ENCODE measurements at regions not wholly inside any gene's neighbourhood (a gene's known extent, or its start where the extent isn't known, plus 50 kb on each side); places are given as distances from the start of the nearest gene placed in this dataset.
A peak's percentile ranks its signal among the peaks of the same experiment; 100 is the strongest.

DNA sequence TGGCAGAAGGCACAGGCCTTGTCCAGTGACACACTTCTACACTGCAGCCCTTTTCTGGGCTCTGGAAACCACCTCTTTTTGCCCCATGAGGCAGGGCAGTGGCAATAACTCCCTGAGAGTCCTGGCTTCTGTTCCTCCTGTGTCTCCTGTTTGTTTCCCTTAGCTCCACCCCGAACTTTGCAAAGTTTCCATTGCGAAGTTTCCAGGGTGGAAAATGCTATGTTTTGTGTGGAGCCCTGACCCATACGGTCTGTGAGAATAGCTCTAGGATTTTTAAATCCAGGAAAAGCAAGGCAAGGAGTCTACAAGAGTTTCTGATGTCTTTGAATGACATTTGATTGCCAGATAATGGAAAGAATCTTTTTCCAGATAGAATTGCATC lies 92.2 kb upstream of the AKR1E2 start:
- intact Hi-C loops (cut with DNase I), result no loop called here
- ATAC-seq, result no peak

GRCh38 chr10:4733150-4733842 lies 92.7 kb upstream of the AKR1E2 start:
- Histone ChIP-seq H3K4me1 (no peaks in the 10 kb centered on the region), H3K36me3 (no peaks in the 10 kb centered on the region), H3K27me3 (ENCODE audit: low read depth) (no peaks in the 10 kb centered on the region), H3K4me3 (no peak overlapping the region), H3K27ac (no peak overlapping the region), H3K9me3 (no peaks in the 10 kb centered on the region)
- intact Hi-C loops (cut with DNase I), result no loop called here
- TF ChIP-seq, protein P1, sequence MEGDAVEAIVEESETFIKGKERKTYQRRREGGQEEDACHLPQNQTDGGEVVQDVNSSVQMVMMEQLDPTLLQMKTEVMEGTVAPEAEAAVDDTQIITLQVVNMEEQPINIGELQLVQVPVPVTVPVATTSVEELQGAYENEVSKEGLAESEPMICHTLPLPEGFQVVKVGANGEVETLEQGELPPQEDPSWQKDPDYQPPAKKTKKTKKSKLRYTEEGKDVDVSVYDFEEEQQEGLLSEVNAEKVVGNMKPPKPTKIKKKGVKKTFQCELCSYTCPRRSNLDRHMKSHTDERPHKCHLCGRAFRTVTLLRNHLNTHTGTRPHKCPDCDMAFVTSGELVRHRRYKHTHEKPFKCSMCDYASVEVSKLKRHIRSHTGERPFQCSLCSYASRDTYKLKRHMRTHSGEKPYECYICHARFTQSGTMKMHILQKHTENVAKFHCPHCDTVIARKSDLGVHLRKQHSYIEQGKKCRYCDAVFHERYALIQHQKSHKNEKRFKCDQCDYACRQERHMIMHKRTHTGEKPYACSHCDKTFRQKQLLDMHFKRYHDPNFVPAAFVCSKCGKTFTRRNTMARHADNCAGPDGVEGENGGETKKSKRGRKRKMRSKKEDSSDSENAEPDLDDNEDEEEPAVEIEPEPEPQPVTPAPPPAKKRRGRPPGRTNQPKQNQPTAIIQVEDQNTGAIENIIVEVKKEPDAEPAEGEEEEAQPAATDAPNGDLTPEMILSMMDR (IDR thresholded peaks at IDR 0.05), result no peak
- ATAC-seq, result no peak
- no peak for DNase-seq

More for the DNA sequence above, 92.2 kb upstream of the AKR1E2 start:
- TF ChIP-seq, protein P1 (IDR thresholded peaks at IDR 0.05), result no peak
- H3K9me3 ChIP-seq, result no peaks in the 10 kb centered on the region
- no peaks in the 10 kb centered on the region for H3K4me1 ChIP-seq
- DNase-seq, result no peak
- no peak overlapping the region for H3K4me3 ChIP-seq
- no peaks in the 10 kb centered on the region for H3K27me3 ChIP-seq (ENCODE audit: low read depth)
- no peak overlapping the region for H3K27ac ChIP-seq
- no peaks in the 10 kb centered on the region for H3K36me3 ChIP-seq

GRCh38 chr10:4730998-4731397 lies 95.0 kb upstream of the AKR1E2 start:
- Histone ChIP-seq H3K27me3 (ENCODE audit: low read depth) (no peaks in the 10 kb centered on the region), H3K36me3 (no peaks in the 10 kb centered on the region), H3K27ac (no peak overlapping the region), H3K9me3 (no peaks in the 10 kb centered on the region), H3K4me1 (no peaks in the 10 kb centered on the region), H3K4me3 (no peak overlapping the region)
- no peak for ATAC-seq
- no peak for DNase-seq
- intact Hi-C loops (cut with DNase I), result no loop called here
- TF ChIP-seq, protein P1 (IDR thresholded peaks at IDR 0.05), result no peak

DNA sequence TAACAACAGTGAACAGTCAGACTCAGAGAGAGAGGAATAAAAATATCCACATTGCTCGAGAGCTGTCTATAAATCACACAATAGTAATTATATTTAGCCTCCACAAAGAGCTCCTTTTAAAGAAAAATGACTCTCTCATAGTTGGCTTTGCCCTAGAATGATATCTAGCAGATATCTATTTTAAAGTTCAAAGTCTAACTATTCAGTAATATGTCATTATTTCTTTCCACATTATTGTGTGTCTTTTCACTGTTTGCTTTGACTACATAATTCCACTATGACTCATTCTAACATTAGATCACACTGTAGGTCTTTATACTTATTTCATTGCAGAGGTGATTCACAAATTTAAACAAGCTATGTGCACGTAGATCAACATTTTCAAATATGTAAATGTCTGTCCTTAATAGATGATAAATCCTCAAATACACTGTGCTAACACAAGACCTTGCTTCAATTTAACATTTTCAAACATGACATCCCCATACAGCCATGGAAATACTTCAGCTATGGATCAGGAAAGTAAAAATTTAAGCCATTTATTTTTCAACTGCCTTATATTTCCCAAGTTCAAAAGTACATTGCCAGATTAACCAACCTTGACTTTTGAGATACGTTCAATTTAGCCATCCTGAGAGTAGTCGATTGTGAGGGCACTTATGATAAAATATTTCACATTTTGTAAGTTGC lies 99.9 kb upstream of the AKR1E2 start:
- Histone ChIP-seq H3K9me3 (no peaks in the 10 kb centered on the region), H3K4me1 (no peaks in the 10 kb centered on the region), H3K4me3 (no peak overlapping the region), H3K27ac (no peak overlapping the region), H3K36me3 (no peaks in the 10 kb centered on the region), H3K27me3 (ENCODE audit: low read depth) (no peaks in the 10 kb centered on the region)
- intact Hi-C loops (cut with DNase I), result no loop called here
- ATAC-seq (peak in 1 of 2 donors; percentile 21), DNase-seq (no peak)
- TF ChIP-seq, protein P1 (IDR thresholded peaks at IDR 0.05), result no peak

GRCh38 chr10:4723860-4724259 lies 102.1 kb upstream of the AKR1E2 start:
- intact Hi-C loops (cut with DNase I), result no loop called here
- no peaks in the 10 kb centered on the region for H3K27me3 ChIP-seq (ENCODE audit: low read depth)
- TF ChIP-seq, protein P1 (IDR thresholded peaks at IDR 0.05), result no peak
- no peaks in the 10 kb centered on the region for H3K9me3 ChIP-seq
- no peaks in the 10 kb centered on the region for H3K4me1 ChIP-seq
- no peak for DNase-seq
- no peak overlapping the region for H3K27ac ChIP-seq
- ATAC-seq, result no peak
- H3K4me3 ChIP-seq, result no peak overlapping the region
- H3K36me3 ChIP-seq, result no peaks in the 10 kb centered on the region

Data from lower lobe of right lung (tissue), 2 donors.